NCI-H146 treated with DMSO at 0.1 percent for 48 hours (cell line): ENCODE measurements at regions not wholly inside any gene's neighbourhood (a gene's known extent, or its start where the extent isn't known, plus 50 kb on each side); places are given as distances from the start of the nearest gene placed in this dataset.

Experiments used
- DNase-seq: peaks from one replicate; lab custom pipeline; 2025; ENCODE audit not compliant: unreplicated experiment; lab: John Stamatoyannopoulos, UW

GRCh38 chr11:27216270-27217149 is 146.5 kb downstream of the CCDC34 start:
- DNase-seq: no peak

- DNase-seq: no peak
Observed at GRCh38 chr11:27215471-27216269, 147.3 kb downstream of the CCDC34 start.

GRCh38 chr11:27214713-27215112 is 148.3 kb downstream of the CCDC34 start:
- DNase-seq: no peak

- no peak for DNase-seq
Observed at GRCh38 chr11:27213232-27213660, 149.8 kb downstream of the CCDC34 start.

- DNase-seq: no peak
Observed at GRCh38 chr11:27212248-27212780, 150.7 kb downstream of the CCDC34 start.

- no peak for DNase-seq
Observed at GRCh38 chr11:27211370-27212127, 151.5 kb downstream of the CCDC34 start.

- DNase-seq: peak; percentile 9
Observed at GRCh38 chr11:27210531-27210930, 152.5 kb downstream of the CCDC34 start.

GRCh38 chr11:27209562-27210005 is 153.4 kb downstream of the CCDC34 start:
- no peak for DNase-seq

GRCh38 chr11:27208846-27209245 is 154.2 kb downstream of the CCDC34 start:
- DNase-seq: no peak

GRCh38 chr11:27207025-27207650 is 155.9 kb downstream of the CCDC34 start:
- DNase-seq: no peak

- DNase-seq: no peak
Observed at GRCh38 chr11:27205779-27206570, 157.0 kb downstream of the CCDC34 start.

- DNase-seq: no peak
Observed at GRCh38 chr11:27205250-27205649, 157.8 kb downstream of the CCDC34 start.

- DNase-seq: no peak
Observed at GRCh38 chr11:27204529-27204928, 158.5 kb downstream of the CCDC34 start.

GRCh38 chr11:27203077-27203647 is 159.9 kb downstream of the CCDC34 start:
- no peak for DNase-seq

- DNase-seq: peak; percentile 81
Observed at GRCh38 chr11:27201454-27202302, 161.1 kb downstream of the BBOX1 start.

- no peak for DNase-seq
Observed at GRCh38 chr11:27200779-27201453, 160.3 kb downstream of the BBOX1 start.

GRCh38 chr11:27196203-27196897 is 155.7 kb downstream of the BBOX1 start:
- no peak for DNase-seq
